Neuronal stem cell (in vitro differentiated cells): ENCODE measurements at regions not wholly inside any gene's neighbourhood (a gene's known extent, or its start where the extent isn't known, plus 50 kb on each side); places are given as distances from the start of the nearest gene placed in this dataset.
"Not testable (repeated sequence)": the region's sequence is repeated elsewhere in the genome, so short reads cannot be mapped to it uniquely, and the experiment has no call there.

ENCODE experiments used
- DNase-seq: peaks from one replicate; pipeline ENCODE4 v3.0.0-alpha.2; 2013; ENCODE audit warnings: low spot score
- H2AFZ ChIP-seq: one replicate; pipeline ENCODE4 v1.6.1; 2013; ENCODE audit warnings: mild to moderate bottlenecking, low read length, inconsistent platforms
- H2AK5ac ChIP-seq: 2 replicates; pipeline ENCODE4 v1.6.1; 2013; ENCODE audit warnings: low read depth, mild to moderate bottlenecking, inconsistent platforms, low read length, moderate library complexity, mixed read lengths
- H2BK120ac ChIP-seq: 2 replicates; pipeline ENCODE4 v1.6.1; 2013; ENCODE audit warnings: low read depth, mild to moderate bottlenecking, inconsistent platforms, low read length, moderate library complexity, mixed read lengths
- H2BK12ac ChIP-seq: one replicate; pipeline ENCODE4 v1.6.1; 2013; ENCODE audit warnings: low read length, inconsistent platforms
- H2BK15ac ChIP-seq: 2 replicates; pipeline ENCODE4 v1.6.1; 2013; ENCODE audit warnings: mild to moderate bottlenecking, low read length, inconsistent platforms, mixed read lengths
- H2BK5ac ChIP-seq: one replicate; pipeline ENCODE4 v1.6.1; 2013; ENCODE audit warnings: inconsistent platforms, mild to moderate bottlenecking, low read length, moderate library complexity
- H3K14ac ChIP-seq: one replicate; pipeline ENCODE4 v1.6.1; 2013; ENCODE audit warnings: low read length, inconsistent platforms
- H3K18ac ChIP-seq: 2 replicates; pipeline ENCODE4 v1.6.1; 2013; ENCODE audit warnings: low read length, inconsistent platforms
- H3K23ac ChIP-seq: 2 replicates; pipeline ENCODE4 v1.6.1; 2013; ENCODE audit warnings: low read depth, mild to moderate bottlenecking, mixed read lengths, low read length, inconsistent platforms; ENCODE audit not compliant: poor library complexity
- H3K27ac ChIP-seq: replicated peaks from 3 replicates; pipeline ENCODE4 v1.5.1; 2013; ENCODE audit warnings: low read length, inconsistent platforms
- H3K27me3 ChIP-seq, 3 experiments: 2 replicates each; pipeline ENCODE4 v1.6.1; 2013; ENCODE audit warnings: low read length in 3 of 3, mild to moderate bottlenecking in 2 of 3, inconsistent platforms in 1 of 3, low read depth in 1 of 3, mixed read lengths in 1 of 3, moderate library complexity in 1 of 3; ENCODE audit not compliant: control insufficient read depth in 3 of 3, insufficient read depth in 3 of 3
- H3K36me3 ChIP-seq, 2 donors: replicated peaks in 1 of 2; 2 replicates each; pipeline ENCODE4 v1.6.1; 2013; ENCODE audit warnings: low read length in 2 of 2; ENCODE audit not compliant: control insufficient read depth in 2 of 2, insufficient read depth in 2 of 2
- H3K4ac ChIP-seq: 2 replicates; pipeline ENCODE4 v1.6.1; 2013; ENCODE audit warnings: inconsistent platforms, mild to moderate bottlenecking, low read length, moderate library complexity
- H3K4me1 ChIP-seq, 2 donors: 1 replicate in 1 of 2; 2 replicates in 1 of 2; pipeline ENCODE4 v1.6.1; 2013; ENCODE audit warnings: low read length in 2 of 2, low read depth in 1 of 2; ENCODE audit not compliant: control insufficient read depth in 2 of 2, insufficient read depth in 1 of 2
- H3K4me2 ChIP-seq: one replicate; pipeline ENCODE4 v1.6.1; 2013; ENCODE audit warnings: mild to moderate bottlenecking, low read length, inconsistent platforms; ENCODE audit not compliant: insufficient read depth, poor library complexity, severe bottlenecking
- H3K4me3 ChIP-seq, 2 donors: 2 replicates each; pipeline ENCODE4 v1.5.1; 2013; ENCODE audit warnings: low read length in 2 of 2, mild to moderate bottlenecking in 2 of 2, inconsistent platforms in 1 of 2, moderate library complexity in 1 of 2
- H3K79me1 ChIP-seq: one replicate; pipeline ENCODE4 v1.6.1; 2013; ENCODE audit warnings: low read depth, mild to moderate bottlenecking, inconsistent platforms, low read length, moderate library complexity
- H3K9ac ChIP-seq: one replicate; pipeline ENCODE4 v1.6.1; 2013; ENCODE audit warnings: mild to moderate bottlenecking, low read depth, low read length, inconsistent platforms; ENCODE audit not compliant: poor library complexity
- H3K9me3 ChIP-seq, 2 donors: replicated peaks in 1 of 2; 2 replicates each; pipeline versions ENCODE3 to v1.6.1; 2013; ENCODE audit warnings: low read length in 2 of 2, mild to moderate bottlenecking in 2 of 2, inconsistent platforms in 1 of 2, low read depth in 1 of 2, mixed read lengths in 1 of 2, moderate library complexity in 1 of 2; ENCODE audit not compliant: control insufficient read depth in 2 of 2, insufficient read depth in 1 of 2
- H4K8ac ChIP-seq: one replicate; pipeline ENCODE4 v1.6.1; 2013; ENCODE audit warnings: low read depth, mild to moderate bottlenecking, inconsistent platforms, low read length, moderate library complexity
- H4K91ac ChIP-seq: one replicate; pipeline ENCODE4 v1.6.1; 2013; ENCODE audit warnings: low read length, low read depth, mild to moderate bottlenecking, inconsistent platforms; ENCODE audit not compliant: poor library complexity
- WGBS, 2 donors: extraction: QIAGEN DNeasy Blood & Tissue Kit; methylation state at CpG; one replicate each; pipeline ENCODE4 v1.1.7; 2013; ENCODE audit warnings: missing lambda C conversion rate in 2 of 2, mixed read lengths in 1 of 2; ENCODE audit not compliant: insufficient read length in 2 of 2, insufficient replicate concordance in 1 of 2; ENCODE audit errors: extremely low coverage in 2 of 2; 5-methylcytosine and 5-hydroxymethylcytosine counted together

DNA sequence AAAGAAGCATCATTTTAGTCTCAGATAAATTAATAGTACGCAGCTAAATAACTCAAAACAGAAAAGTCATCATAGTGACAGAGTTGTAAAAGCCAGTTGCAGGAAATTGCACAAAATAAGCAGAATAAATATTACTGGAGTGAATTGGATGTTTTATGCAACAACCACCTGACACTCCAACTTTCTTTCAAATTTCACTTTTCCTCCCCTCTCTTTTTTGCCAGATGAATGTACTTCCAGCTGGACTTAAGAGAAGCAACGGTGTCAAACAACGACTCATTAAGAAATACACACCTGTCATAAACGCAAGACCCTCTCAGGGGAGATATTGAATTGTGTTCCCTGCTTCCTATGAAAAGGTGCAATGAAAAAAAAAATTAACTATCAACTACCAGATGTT, 120.2 kb upstream of the HCCS start:
- Histone ChIP-seq H3K27me3 (no peaks in the 10 kb centered on the region), H3K4me2 (no peak overlapping the region), H3K9ac (no peak overlapping the region), H3K79me1 (no peaks in the 10 kb centered on the region), H3K18ac (no peak overlapping the region), H3K9me3 (no peaks in the 10 kb centered on the region), H2AK5ac (no peak overlapping the region), H2BK5ac (no peak overlapping the region), H3K27ac (no peak overlapping the region), H2BK12ac (no peak overlapping the region), H2BK15ac (no peak overlapping the region), H3K4ac (no peak overlapping the region), H3K4me3 (no peak overlapping the region), H4K91ac (no peak overlapping the region), H3K4me1 (peaks cover 4% of the 10 kb centered on the region in 2 donors), H2BK120ac (no peak overlapping the region), H4K8ac (no peak overlapping the region), H3K14ac (no peak overlapping the region), H2AFZ (no peak overlapping the region), H3K36me3 (no peaks in the 10 kb centered on the region), H3K23ac (no peak overlapping the region)
- no peak for DNase-seq
- no CpG with 5 or more reads among the region's 4 CpGs for whole genome bisulfite sequencing, 2 donors

DNA sequence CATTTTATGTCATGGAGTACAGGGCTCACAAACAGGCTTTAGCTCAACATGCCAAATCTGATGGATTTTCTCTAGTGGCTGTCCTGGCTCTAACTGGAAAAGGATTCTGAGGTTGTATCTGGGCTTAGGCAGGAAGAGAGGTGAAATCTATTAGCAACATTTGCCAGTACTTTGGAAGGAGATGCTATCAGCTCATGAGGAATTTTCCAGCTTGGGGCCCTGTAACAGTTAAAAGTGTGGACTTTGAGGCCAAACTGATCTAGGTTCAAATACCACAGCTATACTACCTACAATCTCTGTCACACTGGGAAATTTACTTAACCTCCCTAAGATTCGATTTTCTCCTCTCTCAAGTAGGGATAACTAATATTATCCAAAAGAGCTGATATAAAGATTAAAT, 119.0 kb upstream of the HCCS start:
- no peak overlapping the region for H3K27ac ChIP-seq
- no CpG with 5 or more reads among the region's 1 CpG for WGBS, 2 donors

DNA sequence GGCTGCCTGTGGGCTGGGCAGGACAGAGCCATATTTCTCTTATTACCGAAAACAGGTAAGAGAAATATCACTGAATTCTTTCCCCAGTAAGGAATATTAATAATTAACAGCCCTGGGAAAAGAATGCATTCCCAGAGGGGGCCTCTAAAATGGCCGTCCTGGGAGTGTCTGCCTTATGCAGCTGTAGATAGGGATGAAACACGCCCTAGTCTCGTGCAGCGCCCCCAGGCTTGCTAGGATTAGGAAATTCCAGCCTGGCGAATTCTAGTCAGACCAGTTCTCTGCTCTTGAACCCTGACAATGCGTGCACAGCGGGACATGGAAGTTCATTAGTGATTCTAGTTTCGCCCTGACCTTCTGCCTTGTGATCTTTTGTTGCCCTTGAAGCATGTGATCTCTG, 104.1 kb upstream of the HCCS start:
- not testable (repeated sequence) for H3K4ac ChIP-seq, H3K4me3 ChIP-seq, H3K18ac ChIP-seq, H3K27me3 ChIP-seq, H3K79me1 ChIP-seq, H3K23ac ChIP-seq, H3K14ac ChIP-seq, H2AK5ac ChIP-seq, H4K8ac ChIP-seq, H2AFZ ChIP-seq, H2BK5ac ChIP-seq, H2BK15ac ChIP-seq, H3K9me3 ChIP-seq, H3K4me2 ChIP-seq, DNase-seq, H3K9ac ChIP-seq, H3K36me3 ChIP-seq, H2BK12ac ChIP-seq, H3K27ac ChIP-seq, H2BK120ac ChIP-seq, H4K91ac ChIP-seq
- peaks cover 0 to 12% of the 10 kb centered on the region in 2 donors for H3K4me1 ChIP-seq
- no CpG with 5 or more reads among the region's 9 CpGs for WGBS, 2 donors

More for the DNA sequence above, 119.0 kb upstream of the HCCS start:
- no peak overlapping the region for H2BK5ac ChIP-seq
- no peak overlapping the region for H2BK12ac ChIP-seq
- H3K4ac ChIP-seq: no peak overlapping the region
- no peak for DNase-seq
- no peaks in the 10 kb centered on the region for H3K27me3 ChIP-seq
- H2BK120ac ChIP-seq: no peak overlapping the region
- no peaks in the 10 kb centered on the region for H3K79me1 ChIP-seq
- no peaks in the 10 kb centered on the region for H3K36me3 ChIP-seq
- no peaks in the 10 kb centered on the region for H3K9me3 ChIP-seq
- no peak overlapping the region for H3K23ac ChIP-seq
- no peak overlapping the region for H4K8ac ChIP-seq
- H3K18ac ChIP-seq: no peak overlapping the region
- no peak overlapping the region for H2AK5ac ChIP-seq
- H3K4me2 ChIP-seq: no peak overlapping the region
- no peak overlapping the region for H3K14ac ChIP-seq
- no peak overlapping the region for H2AFZ ChIP-seq
- no peak overlapping the region for H3K9ac ChIP-seq
- no peak overlapping the region for H4K91ac ChIP-seq
- no peak overlapping the region for H2BK15ac ChIP-seq
- H3K4me1 ChIP-seq: peaks cover 4% of the 10 kb centered on the region in 2 donors
- H3K4me3 ChIP-seq: no peak overlapping the region

DNA sequence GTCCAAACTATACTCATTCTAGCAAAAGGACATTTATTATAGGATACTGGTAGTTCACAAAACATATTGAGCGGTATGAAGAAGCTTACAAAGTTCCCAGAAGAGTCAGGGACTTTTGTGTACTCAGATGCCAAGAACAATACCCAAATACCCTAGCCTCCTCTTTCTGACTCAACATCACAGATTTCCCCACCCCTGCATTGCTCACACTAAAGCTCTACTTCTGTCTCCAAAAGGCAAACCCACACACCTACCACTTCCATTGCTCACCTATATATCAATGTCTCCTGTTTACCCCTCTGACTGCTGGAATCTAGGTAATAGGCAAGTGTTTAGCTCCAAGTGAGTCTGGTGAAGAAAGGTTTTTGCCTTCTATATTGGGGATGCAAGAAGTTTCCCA, 100.7 kb upstream of the HCCS start:
- H3K4me2 ChIP-seq: no peak overlapping the region
- H3K23ac ChIP-seq: no peak overlapping the region

More for the DNA sequence above, 100.7 kb upstream of the HCCS start:
- Histone ChIP-seq H2AFZ (no peak overlapping the region), H2BK15ac (no peak overlapping the region), H2BK120ac (no peak overlapping the region), H3K9ac (no peak overlapping the region), H3K18ac (no peak overlapping the region), H4K91ac (no peak overlapping the region), H3K36me3 (no peaks in the 10 kb centered on the region), H2BK12ac (no peak overlapping the region), H3K27ac (no peak overlapping the region), H3K4ac (no peak overlapping the region), H3K79me1 (no peaks in the 10 kb centered on the region), H3K4me3 (no peak overlapping the region), H4K8ac (no peak overlapping the region), H2BK5ac (no peak overlapping the region), H3K14ac (no peak overlapping the region), H3K9me3 (no peaks in the 10 kb centered on the region), H3K27me3 (no peaks in the 10 kb centered on the region), H3K4me1 (peaks cover 0 to 12% of the 10 kb centered on the region in 2 donors), H2AK5ac (no peak overlapping the region)
- no peak for DNase-seq
- WGBS, 2 donors: no CpG with 5 or more reads among the region's 1 CpG
